ENCODE measurements at regions not wholly inside any gene's neighbourhood (a gene's known extent, or its start where the extent isn't known, plus 50 kb on each side); places are given as distances from the start of the nearest gene placed in this dataset.

DNA sequence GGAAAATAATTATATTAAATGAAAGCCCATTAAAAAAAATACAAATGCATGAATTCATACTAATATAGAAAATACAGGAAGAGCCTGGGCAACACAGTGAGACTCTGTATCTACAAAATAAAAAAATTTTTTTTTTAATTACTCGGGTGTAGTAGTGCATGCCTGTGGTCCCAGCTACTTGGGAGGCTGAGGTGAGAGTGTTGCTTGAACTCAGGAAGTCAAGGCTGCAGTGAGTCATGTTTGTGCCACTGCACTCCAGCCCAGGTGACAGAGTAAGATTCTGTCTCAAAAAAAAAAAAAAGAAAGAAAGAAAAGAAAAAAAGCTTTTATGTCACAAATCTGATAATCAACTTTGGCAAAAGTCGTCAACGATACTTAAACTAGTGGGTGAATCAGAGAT lies 80.6 kb upstream of the PLEKHA5 start:
- H3K4me2 ChIP-seq (ENCODE audit: insufficient read depth, low read length) = no peak overlapping the region
- no peak overlapping the region for H2AFZ ChIP-seq (ENCODE audit: low read depth, low read length)
- peaks cover 6% of the 10 kb centered on the region for H3K4me1 ChIP-seq (ENCODE audit: control insufficient read depth, extremely low read depth, insufficient read depth, low read length)
- no peak for FAIRE-seq
- H4K20me1 ChIP-seq (replicated peaks; ENCODE audit: control insufficient read depth, extremely low read depth, insufficient read depth, low read length) = no peaks in the 10 kb centered on the region
- TF ChIP-seq POLR2A (IDR thresholded peaks at IDR 0.05; ENCODE audit: low read depth, low read length) (no peak), EZH2 (IDR thresholded peaks at IDR 0.05; ENCODE audit: borderline replicate concordance, low read depth, low read length, severe bottlenecking) (no peak), GATA2 (IDR thresholded peaks at IDR 0.05; ENCODE audit: insufficient read depth, insufficient read length, low read depth, low read length) (no peak), FOS (IDR thresholded peaks at IDR 0.05; ENCODE audit: borderline replicate concordance, insufficient read depth, low read length) (no peak), POLR2AphosphoS5 (IDR thresholded peaks at IDR 0.05; ENCODE audit: insufficient read depth, low read depth, low read length) (no peak)
- TF ChIP-seq, protein P1, sequence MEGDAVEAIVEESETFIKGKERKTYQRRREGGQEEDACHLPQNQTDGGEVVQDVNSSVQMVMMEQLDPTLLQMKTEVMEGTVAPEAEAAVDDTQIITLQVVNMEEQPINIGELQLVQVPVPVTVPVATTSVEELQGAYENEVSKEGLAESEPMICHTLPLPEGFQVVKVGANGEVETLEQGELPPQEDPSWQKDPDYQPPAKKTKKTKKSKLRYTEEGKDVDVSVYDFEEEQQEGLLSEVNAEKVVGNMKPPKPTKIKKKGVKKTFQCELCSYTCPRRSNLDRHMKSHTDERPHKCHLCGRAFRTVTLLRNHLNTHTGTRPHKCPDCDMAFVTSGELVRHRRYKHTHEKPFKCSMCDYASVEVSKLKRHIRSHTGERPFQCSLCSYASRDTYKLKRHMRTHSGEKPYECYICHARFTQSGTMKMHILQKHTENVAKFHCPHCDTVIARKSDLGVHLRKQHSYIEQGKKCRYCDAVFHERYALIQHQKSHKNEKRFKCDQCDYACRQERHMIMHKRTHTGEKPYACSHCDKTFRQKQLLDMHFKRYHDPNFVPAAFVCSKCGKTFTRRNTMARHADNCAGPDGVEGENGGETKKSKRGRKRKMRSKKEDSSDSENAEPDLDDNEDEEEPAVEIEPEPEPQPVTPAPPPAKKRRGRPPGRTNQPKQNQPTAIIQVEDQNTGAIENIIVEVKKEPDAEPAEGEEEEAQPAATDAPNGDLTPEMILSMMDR (IDR thresholded peaks at IDR 0.05; ENCODE audit: extremely low read depth in 1 of 2, insufficient read depth in 1 of 2, low read depth in 1 of 2, low read length in 2 of 2) = no peak
- TF ChIP-seq, protein P2, sequence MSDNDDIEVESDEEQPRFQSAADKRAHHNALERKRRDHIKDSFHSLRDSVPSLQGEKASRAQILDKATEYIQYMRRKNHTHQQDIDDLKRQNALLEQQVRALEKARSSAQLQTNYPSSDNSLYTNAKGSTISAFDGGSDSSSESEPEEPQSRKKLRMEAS (IDR thresholded peaks at IDR 0.05; ENCODE audit: insufficient read depth, insufficient read length) = no peak
- no peak for DNase-seq (ENCODE audit: low read depth, low spot score)
- H3K9me3 ChIP-seq (replicated peaks; ENCODE audit: control insufficient read depth, insufficient read depth, low read length) = no peaks in the 10 kb centered on the region
- no TSS peak for BruUV-seq (replicated peaks)
- ChIA-PET CTCF (no interaction called here), POLR2A (no interaction called here)
- H3K27me3 ChIP-seq (ENCODE audit: control insufficient read depth in 2 of 2, insufficient read depth in 2 of 2, low read length in 2 of 2) = no peaks in the 10 kb centered on the region
- no peak overlapping the region for H3K4me3 ChIP-seq (replicated peaks in 1 of 3; ENCODE audit: insufficient read depth in 1 of 3, low read depth in 1 of 3, low read length in 3 of 3)
- no peak overlapping the region for H3K27ac ChIP-seq (ENCODE audit: insufficient read depth, low read depth, low read length)
- dilution Hi-C loops (cut with MboI; ENCODE audit: extremely low pct_ligation_motif_present, low sequenced_read_pairs) = no loop called here
- no peaks in the 10 kb centered on the region for H3K79me2 ChIP-seq (ENCODE audit: control insufficient read depth, insufficient read depth, low read length)
- H3K36me3 ChIP-seq (ENCODE audit: control insufficient read depth in 2 of 2, extremely low read depth in 1 of 2, insufficient read depth in 2 of 2, low read length in 2 of 2) = no peaks in the 10 kb centered on the region
- intact Hi-C loops (cut with micrococcal nuclease) = no loop called here
- H3K9ac ChIP-seq (replicated peaks; ENCODE audit: extremely low read depth, insufficient read depth, low read length) = no peak overlapping the region
- no peaks in the 10 kb centered on the region for H3K9me1 ChIP-seq (replicated peaks; ENCODE audit: control insufficient read depth, extremely low read depth, insufficient read depth, low read length)
